Central memory CD8-positive, alpha-beta T cell (primary cell): ENCODE measurements at regions not wholly inside any gene's neighbourhood (a gene's known extent, or its start where the extent isn't known, plus 50 kb on each side); places are given as distances from the start of the nearest gene placed in this dataset.

Source experiments
- ATAC-seq: fragments of 150-1000 bp; cut with Tn5 transposase; replicated peaks from 2 replicates; pipeline ENCODE4 v1.10.0; 2022; ENCODE audit warnings: mild to moderate bottlenecking, moderate FRiP score, moderate number of reproducible peaks; ENCODE audit not compliant: poor library complexity, severe bottlenecking; ENCODE audit errors: extremely low read depth
- DNase-seq, 2 donors: peaks; one replicate each; pipeline ENCODE4 v3.0.0; 2021; ENCODE audit warnings: low spot score in 2 of 2
- H3K27ac Mint-ChIP-seq: one replicate; pipeline ENCODE4 v1.8.0; 2022; ENCODE audit warnings: low read depth, mild to moderate bottlenecking, moderate library complexity, mixed read lengths
- H3K27me3 Mint-ChIP-seq: one replicate; pipeline ENCODE4 v1.8.0; 2022; ENCODE audit warnings: mixed read lengths
- H3K36me3 Mint-ChIP-seq: one replicate; pipeline ENCODE4 v1.8.0; 2022; ENCODE audit warnings: mild to moderate bottlenecking, moderate library complexity, mixed read lengths; ENCODE audit not compliant: insufficient read depth
- H3K4me1 Mint-ChIP-seq: one replicate; pipeline ENCODE4 v1.8.0; 2022; ENCODE audit warnings: mixed read lengths
- H3K4me3 Mint-ChIP-seq: one replicate; pipeline ENCODE4 v1.8.0; 2022; ENCODE audit warnings: mild to moderate bottlenecking, moderate library complexity, mixed read lengths
- H3K9me3 Mint-ChIP-seq: one replicate; pipeline ENCODE4 v1.8.0; 2022; ENCODE audit warnings: mixed read lengths

- Mint-ChIP-seq H3K4me1 (no peaks in the 10 kb centered on the region), H3K27ac (no peak overlapping the region), H3K36me3 (no peaks in the 10 kb centered on the region), H3K27me3 (peaks cover 45% of the 10 kb centered on the region), H3K4me3 (no peak overlapping the region), H3K9me3 (no peaks in the 10 kb centered on the region)
- no peak for DNase-seq
- ATAC-seq: no peak
Measured at GRCh38 chr13:106656186-106656585, 88.2 kb upstream of the ARGLU1 start.

- H3K4me1 Mint-ChIP-seq: no peaks in the 10 kb centered on the region
- H3K4me3 Mint-ChIP-seq: no peak overlapping the region
- no peaks in the 10 kb centered on the region for H3K36me3 Mint-ChIP-seq
- ATAC-seq: no peak
- peaks cover 37% of the 10 kb centered on the region for H3K27me3 Mint-ChIP-seq
- no peak for DNase-seq
- no peak overlapping the region for H3K27ac Mint-ChIP-seq
- no peaks in the 10 kb centered on the region for H3K9me3 Mint-ChIP-seq
Measured at GRCh38 chr13:106651442-106651841, 83.5 kb upstream of the ARGLU1 start.

- H3K36me3 Mint-ChIP-seq: no peaks in the 10 kb centered on the region
Measured at GRCh38 chr13:106650690-106651205, 82.8 kb upstream of the ARGLU1 start.

GRCh38 chr13:106649495-106649894 is 81.6 kb upstream of the ARGLU1 start:
- Mint-ChIP-seq H3K36me3 (no peaks in the 10 kb centered on the region), H3K9me3 (peaks cover 5% of the 10 kb centered on the region), H3K4me3 (no peak overlapping the region), H3K27ac (no peak overlapping the region), H3K4me1 (no peaks in the 10 kb centered on the region), H3K27me3 (peaks cover 46% of the 10 kb centered on the region)
- ATAC-seq: no peak
- no peak for DNase-seq

More at GRCh38 chr13:106650690-106651205, 82.8 kb upstream of the ARGLU1 start:
- Mint-ChIP-seq H3K9me3 (peaks cover 3% of the 10 kb centered on the region), H3K4me1 (no peaks in the 10 kb centered on the region), H3K27ac (no peak overlapping the region), H3K4me3 (no peak overlapping the region), H3K27me3 (peaks cover 43% of the 10 kb centered on the region)
- ATAC-seq: no peak
- no peak for DNase-seq

GRCh38 chr13:106640515-106640914 is 72.6 kb upstream of the ARGLU1 start:
- Mint-ChIP-seq H3K36me3 (no peaks in the 10 kb centered on the region), H3K4me1 (no peaks in the 10 kb centered on the region), H3K4me3 (no peak overlapping the region), H3K27ac (no peak overlapping the region), H3K9me3 (no peaks in the 10 kb centered on the region), H3K27me3 (peaks cover 36% of the 10 kb centered on the region)
- no peak for DNase-seq
- ATAC-seq: no peak

- no peak for DNase-seq
- Mint-ChIP-seq H3K9me3 (no peaks in the 10 kb centered on the region), H3K27me3 (peaks cover 51% of the 10 kb centered on the region), H3K4me1 (no peaks in the 10 kb centered on the region), H3K4me3 (no peak overlapping the region), H3K27ac (no peak overlapping the region), H3K36me3 (no peaks in the 10 kb centered on the region)
- no peak for ATAC-seq
Measured at GRCh38 chr13:106637519-106637918, 69.6 kb upstream of the ARGLU1 start.

GRCh38 chr13:106636492-106636891 is 68.6 kb upstream of the ARGLU1 start:
- Mint-ChIP-seq H3K27ac (no peak overlapping the region), H3K9me3 (no peaks in the 10 kb centered on the region), H3K27me3 (peaks cover 61% of the 10 kb centered on the region), H3K4me1 (no peaks in the 10 kb centered on the region), H3K36me3 (no peaks in the 10 kb centered on the region), H3K4me3 (no peak overlapping the region)
- DNase-seq (no peak), ATAC-seq (no peak)

GRCh38 chr13:106635616-106636015 is 67.7 kb upstream of the ARGLU1 start:
- Mint-ChIP-seq H3K36me3 (no peaks in the 10 kb centered on the region), H3K27ac (no peak overlapping the region)
- no peak for ATAC-seq

GRCh38 chr13:106633321-106633720 is 65.4 kb upstream of the ARGLU1 start:
- no peaks in the 10 kb centered on the region for H3K9me3 Mint-ChIP-seq
- H3K36me3 Mint-ChIP-seq: no peaks in the 10 kb centered on the region
- H3K27ac Mint-ChIP-seq: no peak overlapping the region
- H3K4me3 Mint-ChIP-seq: no peak overlapping the region
- no peaks in the 10 kb centered on the region for H3K4me1 Mint-ChIP-seq
- H3K27me3 Mint-ChIP-seq: peaks cover 72% of the 10 kb centered on the region
- DNase-seq (no peak), ATAC-seq (no peak)

More at GRCh38 chr13:106635616-106636015, 67.7 kb upstream of the ARGLU1 start:
- peaks cover 62% of the 10 kb centered on the region for H3K27me3 Mint-ChIP-seq
- H3K4me1 Mint-ChIP-seq: no peaks in the 10 kb centered on the region
- no peak overlapping the region for H3K4me3 Mint-ChIP-seq
- DNase-seq: no peak
- H3K9me3 Mint-ChIP-seq: no peaks in the 10 kb centered on the region

- H3K27ac Mint-ChIP-seq: no peak overlapping the region
- H3K36me3 Mint-ChIP-seq: no peaks in the 10 kb centered on the region
- no peaks in the 10 kb centered on the region for H3K4me1 Mint-ChIP-seq
- DNase-seq (no peak), ATAC-seq (no peak)
- peaks cover 77% of the 10 kb centered on the region for H3K27me3 Mint-ChIP-seq
- no peak overlapping the region for H3K4me3 Mint-ChIP-seq
- H3K9me3 Mint-ChIP-seq: no peaks in the 10 kb centered on the region
Measured at GRCh38 chr13:106630650-106631049, 62.7 kb upstream of the ARGLU1 start.

- H3K36me3 Mint-ChIP-seq: no peaks in the 10 kb centered on the region
- DNase-seq (no peak), ATAC-seq (no peak)
- no peaks in the 10 kb centered on the region for H3K4me1 Mint-ChIP-seq
- H3K27ac Mint-ChIP-seq: no peak overlapping the region
- H3K27me3 Mint-ChIP-seq: peaks cover 79% of the 10 kb centered on the region
- H3K4me3 Mint-ChIP-seq: no peak overlapping the region
- no peaks in the 10 kb centered on the region for H3K9me3 Mint-ChIP-seq
Measured at GRCh38 chr13:106630162-106630561, 62.2 kb upstream of the ARGLU1 start.

GRCh38 chr13:106628936-106629659 is 61.2 kb upstream of the ARGLU1 start:
- no peak overlapping the region for H3K27ac Mint-ChIP-seq
- H3K4me3 Mint-ChIP-seq: no peak overlapping the region
- no peaks in the 10 kb centered on the region for H3K9me3 Mint-ChIP-seq
- DNase-seq (no peak), ATAC-seq (no peak)
- no peaks in the 10 kb centered on the region for H3K4me1 Mint-ChIP-seq
- H3K27me3 Mint-ChIP-seq: peaks cover 80% of the 10 kb centered on the region
- H3K36me3 Mint-ChIP-seq: no peaks in the 10 kb centered on the region

GRCh38 chr13:106626473-106626872 is 58.5 kb upstream of the ARGLU1 start:
- DNase-seq (no peak), ATAC-seq (no peak)
- H3K27me3 Mint-ChIP-seq: peaks cover 83% of the 10 kb centered on the region
- H3K9me3 Mint-ChIP-seq: no peaks in the 10 kb centered on the region
- H3K4me3 Mint-ChIP-seq: no peak overlapping the region
- H3K36me3 Mint-ChIP-seq: no peaks in the 10 kb centered on the region
- H3K4me1 Mint-ChIP-seq: no peaks in the 10 kb centered on the region
- H3K27ac Mint-ChIP-seq: no peak overlapping the region
